Right forelimb (tissue), 1 donor: ENCODE measurements at regions not wholly inside any gene's neighbourhood (a gene's known extent, or its start where the extent isn't known, plus 50 kb on each side); places are given as distances from the start of the nearest gene placed in this dataset.
"Not testable (repeated sequence)": the region's sequence is repeated elsewhere in the genome, so short reads cannot be mapped to it uniquely, and the experiment has no call there.

Experiments
- DNase-seq: peaks from one replicate; pipeline ENCODE4 v3.0.0-alpha.2; 2018

GRCh38 chr19:14283813-14284520, 78.0 kb upstream of the ADGRL1 start:
- DNase-seq: peak; percentile 51

GRCh38 chr19:14279270-14279669, 73.3 kb upstream of the ADGRL1 start:
- not testable (repeated sequence) for DNase-seq

- DNase-seq: no peak
These were observed 71.6 kb upstream of the ADGRL1 start for GRCh38 chr19:14277608-14278007.

GRCh38 chr19:14275823-14276222, 69.9 kb upstream of the ADGRL1 start:
- DNase-seq: not testable (repeated sequence)

GRCh38 chr19:14272623-14273022, 66.7 kb upstream of the ADGRL1 start:
- DNase-seq: no peak

GRCh38 chr19:14271840-14272239, 65.9 kb upstream of the ADGRL1 start:
- no peak for DNase-seq

- not testable (repeated sequence) for DNase-seq
These were observed 64.6 kb upstream of the ADGRL1 start for GRCh38 chr19:14270557-14270956.

- DNase-seq: no peak
These were observed 61.3 kb upstream of the ADGRL1 start for GRCh38 chr19:14267224-14267741.

- DNase-seq: not testable (repeated sequence)
These were observed 60.2 kb upstream of the ADGRL1 start for GRCh38 chr19:14266208-14266607.

- DNase-seq: peak; percentile 71
These were observed 59.5 kb upstream of the ADGRL1 start for GRCh38 chr19:14265290-14266036.

- DNase-seq: not testable (repeated sequence)
These were observed 50.1 kb upstream of the ADGRL1 start for GRCh38 chr19:14255902-14256649.
